ENCODE measurements at regions not wholly inside any gene's neighbourhood (a gene's known extent, or its start where the extent isn't known, plus 50 kb on each side); places are given as distances from the start of the nearest gene placed in this dataset.
"Not testable (repeated sequence)": the region's sequence is repeated elsewhere in the genome, so short reads cannot be mapped to it uniquely, and the experiment has no call there.

DNA sequence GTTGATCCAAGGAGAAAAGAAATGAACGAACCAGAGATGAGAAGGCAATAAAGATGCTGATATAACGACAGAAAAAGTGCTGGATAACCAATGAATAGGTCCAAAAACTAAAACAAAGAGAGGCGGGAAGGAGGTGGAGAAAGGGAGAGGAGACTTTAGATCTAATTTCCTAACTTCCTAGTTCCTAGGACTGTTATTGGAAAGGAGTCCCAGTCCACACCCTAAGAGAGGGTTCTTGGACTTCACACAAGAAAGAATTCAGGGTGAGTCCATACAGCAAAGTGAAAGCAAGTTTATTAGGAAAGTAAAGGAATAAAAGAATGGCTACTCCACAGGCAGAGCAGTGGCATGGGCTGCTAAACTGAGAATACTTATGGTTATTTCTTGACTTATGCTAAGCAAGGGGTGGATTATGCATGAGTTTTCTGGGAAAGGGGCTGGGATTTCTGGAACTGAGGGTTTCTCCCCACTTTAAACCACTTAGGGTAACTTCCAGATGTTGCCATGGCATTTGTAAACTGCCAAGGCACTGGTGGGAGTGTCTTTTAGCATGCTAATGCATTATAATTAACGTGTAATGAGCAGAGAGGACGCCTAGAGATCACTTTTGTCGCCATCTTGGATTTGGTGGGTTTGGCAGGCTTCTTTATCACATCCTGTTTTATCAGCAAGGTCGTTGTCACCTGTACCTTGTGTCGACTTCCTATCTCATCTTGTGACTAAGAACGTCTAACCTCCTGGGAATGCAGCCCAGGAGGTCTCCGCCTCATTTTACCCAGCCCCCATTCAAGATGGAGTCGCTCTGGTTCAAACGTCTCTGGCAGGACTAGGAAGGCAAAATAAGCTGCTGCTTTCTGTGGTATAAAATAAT, 60.9 kb upstream of the RBM24 start:
- no peak for TF ChIP-seq SPI1 (IDR thresholded peaks at IDR 0.05; ENCODE audit: borderline replicate concordance, low read depth)
- no peak for TF ChIP-seq REST (IDR thresholded peaks at IDR 0.05; ENCODE audit: insufficient replicate concordance, low read depth)
- no peak for TF ChIP-seq GABPA (IDR thresholded peaks at IDR 0.05; ENCODE audit: low read depth)
- TF ChIP-seq POLR2AphosphoS5 (IDR thresholded peaks at IDR 0.05; ENCODE audit: low read depth), result no peak
- no peak for TF ChIP-seq CTCF (IDR thresholded peaks at IDR 0.05; ENCODE audit: insufficient read depth, low read length)

GRCh38 chr6:17224056-17224455, 57.1 kb upstream of the RBM24 start:
- no peak for TF ChIP-seq POLR2AphosphoS5 (IDR thresholded peaks at IDR 0.05; ENCODE audit: low read depth)
- no peak for TF ChIP-seq GABPA (IDR thresholded peaks at IDR 0.05; ENCODE audit: low read depth)
- TF ChIP-seq SPI1 (IDR thresholded peaks at IDR 0.05; ENCODE audit: borderline replicate concordance, low read depth), result no peak
- H3K4me3 ChIP-seq (replicated peaks; ENCODE audit: insufficient read depth, low read length), result no peak overlapping the region
- no peak overlapping the region for H3K27ac ChIP-seq (replicated peaks)
- DNase-seq (ENCODE audit: low read depth in 1 of 2, low spot score in 1 of 2), result no peak
- H3K27me3 ChIP-seq (ENCODE audit: insufficient read depth, poor library complexity, severe bottlenecking), result no peaks in the 10 kb centered on the region

More for the DNA sequence above, 60.9 kb upstream of the RBM24 start:
- H3K27me3 ChIP-seq (ENCODE audit: insufficient read depth, poor library complexity, severe bottlenecking), result no peaks in the 10 kb centered on the region
- H3K4me3 ChIP-seq (replicated peaks; ENCODE audit: insufficient read depth, low read length), result no peak overlapping the region
- no peak for DNase-seq (ENCODE audit: low read depth in 1 of 2, low spot score in 1 of 2)
- no peak overlapping the region for H3K27ac ChIP-seq (replicated peaks)

- not testable (repeated sequence) for DNase-seq (ENCODE audit: low read depth in 1 of 2, low spot score in 1 of 2); H3K27me3 ChIP-seq (ENCODE audit: insufficient read depth, poor library complexity, severe bottlenecking); H3K4me3 ChIP-seq (replicated peaks; ENCODE audit: insufficient read depth, low read length); H3K27ac ChIP-seq (replicated peaks)
Observed at GRCh38 chr6:17224501-17224900, 56.7 kb upstream of the RBM24 start.

DNA sequence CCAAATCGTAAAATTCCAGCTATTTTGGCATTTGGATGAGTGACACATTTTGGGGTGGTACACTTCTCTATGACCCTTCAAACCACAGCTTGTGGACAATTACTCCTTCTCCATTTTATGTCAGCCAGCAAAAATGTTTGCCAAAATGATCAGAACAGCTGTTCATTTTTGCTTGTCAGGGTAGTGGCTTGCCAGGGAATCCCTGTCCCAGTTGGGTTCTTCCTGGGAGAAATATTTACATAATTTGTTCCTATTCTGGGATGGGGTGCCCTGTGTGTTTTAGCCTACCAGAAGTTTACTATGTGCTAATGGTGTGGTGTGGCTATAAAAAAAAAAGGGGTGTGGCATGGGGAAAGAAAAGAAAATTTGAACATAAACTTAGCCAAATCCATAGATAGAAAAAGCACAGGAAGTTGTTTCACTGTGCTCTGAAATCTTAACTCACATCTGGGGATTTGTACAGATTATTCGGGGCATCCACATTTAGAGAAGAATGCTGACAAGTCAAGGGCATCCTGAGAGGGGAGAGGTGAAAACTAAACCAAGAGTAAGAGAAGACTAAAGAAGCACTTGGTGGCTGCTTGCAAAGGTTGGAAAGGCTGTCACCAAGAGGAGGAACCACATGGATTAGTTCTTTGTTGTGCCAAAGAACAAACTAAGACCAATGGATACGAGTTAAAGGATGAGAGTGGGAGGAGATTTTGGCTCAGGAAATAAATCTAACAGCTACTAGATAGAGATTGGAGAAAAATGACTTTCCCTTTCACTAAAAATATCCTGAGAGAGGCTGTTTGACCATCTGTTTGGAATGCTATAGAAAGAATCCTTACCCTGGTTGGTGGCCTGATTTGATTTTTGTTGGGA, 55.2 kb upstream of the RBM24 start:
- no peak for DNase-seq (ENCODE audit: low read depth in 1 of 2, low spot score in 1 of 2)

More for the DNA sequence above, 55.2 kb upstream of the RBM24 start:
- no peak for TF ChIP-seq GABPA (IDR thresholded peaks at IDR 0.05; ENCODE audit: low read depth)
- no peak for TF ChIP-seq CTCF (IDR thresholded peaks at IDR 0.05; ENCODE audit: insufficient read depth, low read length)
- H3K27me3 ChIP-seq (ENCODE audit: insufficient read depth, poor library complexity, severe bottlenecking), result no peaks in the 10 kb centered on the region
- no peak overlapping the region for H3K4me3 ChIP-seq (replicated peaks; ENCODE audit: insufficient read depth, low read length)
- no peak overlapping the region for H3K27ac ChIP-seq (replicated peaks)
